Large intestine (tissue), 3 donors: ENCODE measurements at regions not wholly inside any gene's neighbourhood (a gene's known extent, or its start where the extent isn't known, plus 50 kb on each side); places are given as distances from the start of the nearest gene placed in this dataset.

Source experiments
- DNase-seq, 2 donors: peaks; one replicate each; pipeline versions ENCODE4 v3.0.0 to v3.0.0-alpha.2; 2013
- H3K27ac ChIP-seq: one replicate; pipeline ENCODE4 v1.5.1; 2013; ENCODE audit warnings: low read length
- H3K27me3 ChIP-seq: 2 replicates; pipeline ENCODE4 v1.6.1; 2013; ENCODE audit warnings: low read length; ENCODE audit not compliant: control insufficient read depth, insufficient read depth
- H3K36me3 ChIP-seq: 2 replicates; pipeline ENCODE4 v1.6.1; 2013; ENCODE audit warnings: low read length; ENCODE audit not compliant: control insufficient read depth, insufficient read depth
- H3K4me1 ChIP-seq: one replicate; pipeline ENCODE4 v1.6.1; 2013; ENCODE audit warnings: low read length; ENCODE audit not compliant: control insufficient read depth, insufficient read depth
- H3K4me3 ChIP-seq: one replicate; pipeline ENCODE4 v1.5.1; 2013; ENCODE audit warnings: low read length
- H3K9me3 ChIP-seq: one replicate; pipeline ENCODE4 v1.6.1; 2013; ENCODE audit warnings: mild to moderate bottlenecking, low read depth, low read length, moderate library complexity; ENCODE audit not compliant: control insufficient read depth
- WGBS: methylation state at CpG from one replicate; pipeline ENCODE4 v1.1.5; 2013; ENCODE audit warnings: low lambda C conversion rate; ENCODE audit not compliant: insufficient coverage; 5-methylcytosine and 5-hydroxymethylcytosine counted together

DNA sequence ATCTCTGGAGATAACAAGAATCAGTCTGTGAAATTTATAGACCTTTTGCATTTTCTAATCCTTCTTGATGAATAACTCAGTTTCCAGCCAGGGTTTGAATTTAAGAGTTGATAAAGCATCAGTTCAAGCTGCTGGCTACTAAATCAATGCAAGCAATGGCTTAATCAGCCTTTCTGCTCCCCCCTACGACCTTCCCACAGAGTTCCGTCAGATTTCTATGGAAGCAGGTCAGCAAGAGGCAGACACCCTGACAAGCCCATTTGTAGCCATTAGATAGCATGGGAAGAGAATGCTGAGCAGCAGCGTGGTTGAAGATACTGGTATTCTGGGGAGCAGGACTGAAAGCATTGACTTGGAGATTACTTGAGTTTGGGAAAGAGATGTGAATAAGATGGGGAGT, 868.1 kb downstream of the KCNJ2 start:
- 74% methylated on average over 3 of the region's 3 CpGs for WGBS

DNA sequence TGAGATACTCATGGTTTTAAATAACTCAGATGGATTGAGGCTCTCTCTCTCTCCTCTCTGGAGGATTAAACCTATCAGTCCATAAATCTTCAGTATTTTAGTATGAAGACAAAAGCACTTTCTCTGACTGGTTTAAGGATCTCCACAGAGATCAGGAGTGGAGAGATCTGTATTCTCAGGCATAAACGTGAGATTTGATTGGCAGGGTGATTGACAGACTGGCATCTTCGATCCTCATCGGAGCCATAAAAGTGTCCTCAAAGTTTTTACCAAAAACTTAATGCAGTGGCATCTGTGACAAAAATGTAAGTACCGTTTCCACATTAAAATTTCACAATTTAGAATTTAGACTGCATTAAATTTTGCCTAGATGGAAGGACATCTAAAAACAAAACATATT, 870.1 kb downstream of the KCNJ2 start:
- DNase-seq: no peak
- Histone ChIP-seq H3K9me3 (no peaks in the 10 kb centered on the region), H3K4me3 (no peak overlapping the region), H3K27me3 (no peaks in the 10 kb centered on the region), H3K4me1 (no peaks in the 10 kb centered on the region), H3K27ac (no peak overlapping the region), H3K36me3 (no peaks in the 10 kb centered on the region)
- 86% methylated on average over 3 of the region's 4 CpGs for WGBS

More for the DNA sequence above, 868.1 kb downstream of the KCNJ2 start:
- H3K27me3 ChIP-seq: no peaks in the 10 kb centered on the region
- no peaks in the 10 kb centered on the region for H3K36me3 ChIP-seq
- H3K9me3 ChIP-seq: no peaks in the 10 kb centered on the region
- DNase-seq: no peak
- no peaks in the 10 kb centered on the region for H3K4me1 ChIP-seq
- no peak overlapping the region for H3K27ac ChIP-seq
- no peak overlapping the region for H3K4me3 ChIP-seq

DNA sequence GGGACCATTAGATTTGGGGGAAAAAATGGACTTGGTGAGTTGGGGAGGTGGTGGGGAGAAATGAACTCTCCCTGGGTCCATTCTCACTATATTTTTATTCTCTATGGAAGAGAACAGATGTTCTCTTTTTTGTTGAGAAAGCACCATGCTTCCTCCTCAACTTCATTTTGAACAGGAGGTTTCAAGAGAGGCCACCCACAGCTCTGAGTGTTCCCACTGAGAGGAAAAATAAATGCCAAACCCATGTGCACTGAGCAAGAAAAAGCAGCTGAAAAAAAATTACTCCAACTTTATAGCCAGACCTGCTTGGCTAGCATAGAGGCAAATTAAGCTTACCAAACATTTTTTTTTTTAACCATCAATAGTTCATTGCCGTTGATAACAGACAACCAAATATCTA, 883.6 kb downstream of the KCNJ2 start:
- Histone ChIP-seq H3K4me1 (no peaks in the 10 kb centered on the region), H3K9me3 (no peaks in the 10 kb centered on the region), H3K27me3 (no peaks in the 10 kb centered on the region), H3K27ac (no peak overlapping the region), H3K36me3 (no peaks in the 10 kb centered on the region), H3K4me3 (no peak overlapping the region)
- no peak for DNase-seq
- no CpG with 5 or more reads among the region's 1 CpG for WGBS

DNA sequence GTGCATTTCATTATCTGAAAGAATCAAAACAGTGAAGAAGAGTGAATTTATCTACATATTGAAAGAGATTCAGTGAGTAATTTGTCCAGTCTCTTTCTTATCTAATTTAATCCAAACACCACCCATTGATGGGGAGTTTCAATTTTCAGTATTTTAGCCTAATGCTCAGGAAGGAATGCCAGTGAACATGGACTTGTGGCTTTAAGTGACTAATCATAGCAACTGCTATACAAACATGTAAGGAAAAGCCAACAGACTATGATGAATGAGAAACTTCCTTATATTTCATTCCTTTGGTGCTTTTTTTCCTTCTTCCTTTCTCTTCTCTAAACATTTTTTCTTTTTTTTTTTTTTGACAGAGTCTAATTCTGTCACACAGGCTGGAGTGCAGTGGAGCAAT, 885.8 kb downstream of the KCNJ2 start:
- DNase-seq: no peak
- Histone ChIP-seq H3K4me3 (no peak overlapping the region), H3K4me1 (no peaks in the 10 kb centered on the region), H3K27ac (no peak overlapping the region), H3K36me3 (no peaks in the 10 kb centered on the region), H3K9me3 (no peaks in the 10 kb centered on the region), H3K27me3 (no peaks in the 10 kb centered on the region)

DNA sequence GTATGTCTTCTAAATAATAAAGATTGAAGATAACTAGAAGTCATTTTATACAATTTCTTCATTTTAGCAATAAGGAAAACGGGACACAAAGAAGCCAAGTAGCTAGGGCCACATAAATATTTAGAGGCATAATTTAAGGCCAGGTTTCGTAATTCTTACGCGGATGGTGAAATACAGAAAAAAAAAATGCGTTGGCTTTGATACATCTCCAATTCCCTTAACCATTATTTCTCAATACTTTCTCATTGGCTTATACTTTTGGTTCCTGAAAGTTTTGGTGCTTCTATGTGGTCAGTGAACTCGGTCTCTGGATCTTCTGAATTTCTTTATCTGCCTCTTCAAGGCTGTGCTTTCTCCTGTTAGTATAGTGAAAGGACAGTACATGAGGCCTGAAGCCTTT, 888.1 kb downstream of the KCNJ2 start:
- H3K4me1 ChIP-seq: no peaks in the 10 kb centered on the region
- no peaks in the 10 kb centered on the region for H3K27me3 ChIP-seq
- no peak overlapping the region for H3K27ac ChIP-seq
- H3K36me3 ChIP-seq: no peaks in the 10 kb centered on the region
- WGBS: 91% methylated on average over 6 of the region's 6 CpGs
- no peaks in the 10 kb centered on the region for H3K9me3 ChIP-seq
- DNase-seq: no peak
- no peak overlapping the region for H3K4me3 ChIP-seq

DNA sequence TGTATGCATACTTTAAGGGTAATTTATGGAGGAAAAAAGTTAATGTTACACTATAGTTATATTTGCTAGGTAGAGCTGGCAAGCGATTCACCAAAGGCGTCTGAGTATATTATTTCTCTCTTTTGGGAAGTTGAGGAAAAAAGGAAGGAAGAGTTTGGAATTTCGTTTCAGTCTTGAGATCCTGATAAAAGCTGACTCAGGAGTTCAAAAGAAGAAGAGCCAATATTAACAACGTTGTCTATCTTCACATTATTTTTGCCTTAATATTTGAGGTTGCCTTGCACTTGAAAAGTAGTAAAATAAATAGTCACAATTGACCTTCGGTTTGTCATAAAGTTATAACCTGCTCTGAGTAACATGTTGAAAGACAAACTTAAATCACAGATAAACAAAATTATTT, 888.6 kb downstream of the KCNJ2 start:
- Histone ChIP-seq H3K4me3 (no peak overlapping the region), H3K4me1 (no peaks in the 10 kb centered on the region), H3K27me3 (no peaks in the 10 kb centered on the region), H3K27ac (no peak overlapping the region), H3K9me3 (no peaks in the 10 kb centered on the region), H3K36me3 (no peaks in the 10 kb centered on the region)
- WGBS: 89% methylated on average over 3 of the region's 5 CpGs
- no peak for DNase-seq

DNA sequence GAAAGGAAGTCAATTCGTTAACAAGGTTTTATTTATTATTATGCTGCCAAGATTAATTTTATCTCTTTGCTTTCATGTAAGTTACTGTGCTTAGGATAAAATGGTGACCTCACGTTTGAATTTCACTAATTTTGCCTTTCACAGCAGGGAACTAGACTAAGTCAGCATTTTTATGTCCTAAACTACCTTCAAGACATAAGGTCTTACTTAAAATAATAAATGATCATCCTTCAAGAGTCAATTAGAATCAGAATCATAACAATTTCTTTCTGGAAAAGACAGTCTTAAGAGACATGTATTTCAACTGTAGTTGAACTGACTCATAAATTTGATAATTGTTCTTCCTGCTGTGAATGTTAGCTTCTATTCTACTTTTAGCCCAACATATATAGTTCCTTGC, 893.8 kb downstream of the KCNJ2 start:
- Histone ChIP-seq H3K27ac (no peak overlapping the region), H3K36me3 (no peaks in the 10 kb centered on the region), H3K9me3 (no peaks in the 10 kb centered on the region), H3K4me3 (no peak overlapping the region), H3K27me3 (no peaks in the 10 kb centered on the region), H3K4me1 (no peaks in the 10 kb centered on the region)
- no peak for DNase-seq
- WGBS: no CpG with 5 or more reads among the region's 2 CpGs

DNA sequence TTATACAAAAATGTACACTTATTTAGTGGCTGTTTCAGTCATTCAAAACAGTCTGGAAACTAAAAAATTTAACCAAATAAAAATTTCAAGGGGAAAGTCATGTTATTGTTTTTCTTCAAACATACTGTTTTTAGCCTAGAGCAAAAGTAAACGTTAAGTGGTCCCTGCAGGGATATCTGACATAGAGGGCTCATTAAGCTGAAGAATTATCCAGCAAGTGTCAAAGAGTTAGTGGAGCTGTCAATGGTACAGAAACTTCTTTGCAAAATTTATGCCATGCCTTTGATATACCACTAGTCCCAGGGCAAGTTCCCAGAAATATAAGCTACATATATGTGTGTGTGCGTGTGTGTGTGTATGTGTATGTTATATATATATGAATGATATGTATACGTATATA, 894.2 kb downstream of the KCNJ2 start:
- WGBS: 86% methylated on average over 1 of the region's 3 CpGs
- Histone ChIP-seq H3K27me3 (no peaks in the 10 kb centered on the region), H3K27ac (no peak overlapping the region)

DNA sequence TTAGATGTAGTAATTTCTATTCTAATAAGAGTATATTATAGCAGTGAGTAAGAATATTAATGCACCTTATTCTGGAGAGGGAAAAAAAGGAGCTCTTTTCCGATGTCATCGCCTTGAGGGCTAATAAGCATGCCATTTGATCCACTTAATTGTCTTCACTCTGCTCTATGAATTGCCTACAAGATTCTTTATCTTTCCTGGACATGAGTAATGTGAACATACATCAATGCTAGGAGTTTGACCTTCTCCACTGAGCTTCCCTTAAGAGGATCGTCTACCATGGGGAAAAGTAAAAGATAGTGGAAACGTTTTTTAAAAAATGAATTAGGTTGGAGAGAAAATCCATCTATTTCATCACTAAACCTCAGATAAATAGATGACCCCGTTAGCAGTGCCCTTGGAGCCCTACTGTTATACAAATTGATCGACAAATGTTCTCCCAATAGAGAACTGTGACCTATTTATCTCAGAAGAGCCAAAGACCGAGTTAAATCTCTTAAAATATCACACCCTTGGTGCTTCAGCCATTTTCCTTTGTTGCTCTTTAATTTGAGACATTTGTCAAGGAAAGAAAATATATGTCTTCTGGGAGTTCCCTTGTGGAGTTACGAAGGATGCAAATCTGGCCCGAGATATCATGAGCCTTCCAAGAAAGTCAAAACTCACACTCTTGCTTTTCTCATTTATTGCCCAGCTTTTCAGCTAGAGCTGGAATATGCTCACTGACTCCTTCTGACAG, 898.5 kb downstream of the KCNJ2 start:
- H3K27me3 ChIP-seq: no peaks in the 10 kb centered on the region
- no peak for DNase-seq
- no peaks in the 10 kb centered on the region for H3K36me3 ChIP-seq
- no peaks in the 10 kb centered on the region for H3K4me1 ChIP-seq
- no CpG with 5 or more reads among the region's 9 CpGs for WGBS
- no peak overlapping the region for H3K27ac ChIP-seq
- H3K9me3 ChIP-seq: no peaks in the 10 kb centered on the region
- H3K4me3 ChIP-seq: no peak overlapping the region

More for the DNA sequence above, 894.2 kb downstream of the KCNJ2 start:
- no peak overlapping the region for H3K4me3 ChIP-seq
- no peak for DNase-seq
- no peaks in the 10 kb centered on the region for H3K4me1 ChIP-seq
- no peaks in the 10 kb centered on the region for H3K36me3 ChIP-seq
- no peaks in the 10 kb centered on the region for H3K9me3 ChIP-seq

DNA sequence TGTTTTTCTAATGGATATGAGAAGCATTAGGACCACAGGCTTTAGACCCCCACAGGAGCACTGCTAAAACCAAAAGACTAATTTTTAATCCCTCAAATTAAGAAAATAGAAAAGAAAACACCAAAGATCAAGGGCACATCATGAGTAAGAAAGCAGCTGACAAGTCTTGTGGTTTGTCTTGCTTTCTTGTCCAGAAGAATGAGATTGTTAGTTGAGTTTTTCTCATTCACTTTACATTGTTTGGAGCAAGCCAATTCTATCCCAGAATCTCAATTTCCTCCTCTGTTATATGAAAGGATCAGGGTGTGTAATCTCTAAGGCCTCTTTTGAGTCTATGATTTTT, 899.0 kb downstream of the KCNJ2 start:
- Histone ChIP-seq H3K4me1 (no peaks in the 10 kb centered on the region), H3K9me3 (no peaks in the 10 kb centered on the region), H3K36me3 (no peaks in the 10 kb centered on the region), H3K4me3 (no peak overlapping the region), H3K27ac (no peak overlapping the region), H3K27me3 (no peaks in the 10 kb centered on the region)
- DNase-seq: no peak

DNA sequence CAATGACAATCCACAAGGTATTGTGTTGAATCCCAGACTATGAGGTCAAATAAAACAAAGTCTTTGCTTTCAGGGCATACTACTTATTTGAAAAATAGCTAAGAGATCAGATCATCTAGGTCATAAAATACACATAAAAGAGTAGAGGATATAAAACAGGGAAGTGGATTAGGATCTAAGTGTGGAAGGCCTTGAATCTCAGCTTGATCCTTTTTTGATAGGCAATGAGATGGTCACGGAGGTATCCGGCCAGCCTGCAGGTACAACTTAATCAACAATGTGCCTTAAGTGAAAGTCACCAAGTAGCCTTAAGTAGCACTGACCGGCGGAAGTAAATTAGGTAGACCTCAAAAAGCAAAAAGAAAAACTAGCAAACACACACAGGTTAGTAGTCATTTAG, 901.7 kb downstream of the KCNJ2 start:
- Histone ChIP-seq H3K27me3 (no peaks in the 10 kb centered on the region), H3K4me1 (no peaks in the 10 kb centered on the region), H3K36me3 (no peaks in the 10 kb centered on the region), H3K4me3 (no peak overlapping the region), H3K9me3 (no peaks in the 10 kb centered on the region), H3K27ac (no peak overlapping the region)
- no peak for DNase-seq
- no CpG with 5 or more reads among the region's 4 CpGs for WGBS
